H4 (cell line): ENCODE measurements at regions not wholly inside any gene's neighbourhood (a gene's known extent, or its start where the extent isn't known, plus 50 kb on each side); places are given as distances from the start of the nearest gene placed in this dataset.

ENCODE experiments used
- DNase-seq: peaks from one replicate; pipeline ENCODE4 v3.0.0-alpha.2; 2015; ENCODE audit warnings: low spot score

DNA sequence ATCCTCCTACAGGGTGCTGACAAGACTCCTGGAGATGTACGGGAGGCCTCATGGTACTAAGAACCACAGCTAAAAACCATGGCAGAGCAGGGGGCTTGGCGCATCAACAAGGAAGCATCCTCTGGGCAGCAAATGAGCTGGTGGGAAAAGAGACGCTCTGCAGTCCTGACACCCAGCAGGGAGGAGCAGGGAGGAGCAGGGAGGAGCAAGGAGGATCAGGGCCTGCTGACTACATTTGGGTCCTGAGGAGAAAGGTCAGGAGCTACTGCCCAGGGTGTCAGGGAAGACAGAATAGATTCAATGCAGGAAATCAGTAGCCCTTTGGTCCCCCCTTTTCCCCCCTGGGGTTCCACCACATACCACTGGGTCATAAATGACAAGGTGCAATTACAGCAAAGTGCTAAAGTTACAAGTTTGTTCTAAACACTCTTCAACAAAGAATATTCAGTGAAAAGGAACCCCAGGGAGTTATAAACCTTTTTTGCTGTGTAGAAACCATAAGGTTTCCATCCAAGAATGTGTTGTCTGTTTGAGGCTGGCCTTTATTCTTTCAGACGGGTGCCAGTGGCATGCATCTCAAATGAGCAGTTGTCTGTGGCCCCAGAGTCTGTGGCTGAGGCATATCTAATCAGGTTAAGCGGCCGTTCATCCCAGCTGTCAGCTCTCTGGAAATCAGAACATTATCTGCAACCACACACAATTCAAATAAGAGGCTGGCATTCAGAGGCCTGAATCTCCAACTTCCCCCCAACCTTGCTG lies 325.0 kb downstream of the CDC5L start:
- no peak for DNase-seq

- DNase-seq: peak; percentile 76
These were observed 327.7 kb downstream of the CDC5L start for GRCh38 chr6:44715188-44715587.

DNA sequence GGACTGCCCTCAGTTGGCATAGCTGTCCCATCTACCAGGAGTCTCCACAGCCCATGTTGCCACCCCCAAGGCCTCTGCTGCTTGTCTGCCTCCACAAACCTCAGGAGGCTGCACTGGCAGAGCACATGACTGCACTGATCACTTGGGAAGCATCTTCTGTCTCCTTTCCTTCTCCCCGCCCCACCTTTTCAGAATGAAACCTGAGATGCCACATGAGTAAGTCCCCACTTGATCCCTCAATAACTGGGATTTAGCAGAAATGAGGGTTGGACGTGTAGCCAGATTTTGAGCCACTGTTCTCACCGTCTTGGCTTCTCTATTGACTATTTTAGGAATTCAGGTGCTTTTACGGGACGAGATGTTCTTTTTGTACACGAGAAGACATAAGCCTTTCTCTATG lies 328.4 kb downstream of the CDC5L start:
- DNase-seq: no peak

DNA sequence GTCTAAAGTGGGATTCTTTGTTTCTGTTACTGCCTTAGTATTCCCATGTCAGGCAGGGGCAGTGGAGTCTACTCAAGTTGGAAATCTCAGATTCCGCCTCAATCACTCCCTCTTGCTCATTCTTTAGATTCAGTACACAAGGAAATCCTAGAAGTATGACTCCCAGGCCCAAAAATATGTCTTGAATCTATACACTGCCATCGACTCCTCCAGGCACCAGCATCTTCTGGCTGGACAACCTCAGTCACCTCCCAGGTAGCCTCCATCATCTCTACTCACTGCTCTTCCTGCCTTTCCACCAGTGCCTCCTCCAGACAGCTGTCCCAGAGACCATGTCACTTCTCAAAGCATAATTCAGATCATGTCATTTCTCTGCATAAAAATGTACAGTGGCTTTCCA lies 329.9 kb downstream of the CDC5L start:
- no peak for DNase-seq

- DNase-seq: no peak
These were observed 334.6 kb downstream of the CDC5L start for GRCh38 chr6:44721954-44722578.

GRCh38 chr6:44722736-44723135 lies 335.2 kb downstream of the CDC5L start:
- DNase-seq: no peak

DNA sequence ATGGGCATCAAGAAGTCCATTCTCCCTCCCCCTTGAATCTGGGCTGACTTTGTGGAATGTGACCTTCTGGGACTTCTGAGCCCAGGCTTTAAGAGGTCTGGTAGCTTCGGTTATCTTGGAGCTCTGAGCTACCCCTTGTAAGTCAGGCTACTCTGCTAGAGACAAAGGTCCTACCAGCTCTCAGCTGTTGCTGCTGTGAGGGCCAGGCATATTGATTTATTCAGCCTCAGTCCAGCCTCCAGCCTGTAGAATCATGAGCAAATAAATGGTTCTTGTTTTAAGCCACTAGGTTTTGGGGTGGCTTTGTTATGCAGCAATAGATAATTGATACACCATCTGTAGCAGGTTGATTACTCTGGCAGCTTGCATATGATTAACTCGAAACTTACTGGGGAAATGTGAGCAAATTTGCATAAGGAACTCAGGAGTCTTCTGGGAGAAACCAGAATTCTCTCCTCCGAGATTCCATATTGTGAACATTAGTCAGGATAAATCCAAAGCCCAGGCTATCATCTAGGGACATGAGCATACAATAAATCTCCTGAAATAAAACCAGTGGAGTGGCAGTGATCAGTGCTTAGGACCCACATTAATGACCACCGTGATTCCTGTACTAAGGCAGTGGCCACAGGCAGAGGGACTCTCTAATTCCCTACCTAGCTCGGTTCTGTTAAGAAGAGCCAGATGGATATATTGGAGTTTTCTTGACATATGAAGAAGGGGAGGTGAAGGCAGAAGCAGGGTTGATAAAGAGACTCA lies 336.1 kb downstream of the CDC5L start:
- DNase-seq: no peak

DNA sequence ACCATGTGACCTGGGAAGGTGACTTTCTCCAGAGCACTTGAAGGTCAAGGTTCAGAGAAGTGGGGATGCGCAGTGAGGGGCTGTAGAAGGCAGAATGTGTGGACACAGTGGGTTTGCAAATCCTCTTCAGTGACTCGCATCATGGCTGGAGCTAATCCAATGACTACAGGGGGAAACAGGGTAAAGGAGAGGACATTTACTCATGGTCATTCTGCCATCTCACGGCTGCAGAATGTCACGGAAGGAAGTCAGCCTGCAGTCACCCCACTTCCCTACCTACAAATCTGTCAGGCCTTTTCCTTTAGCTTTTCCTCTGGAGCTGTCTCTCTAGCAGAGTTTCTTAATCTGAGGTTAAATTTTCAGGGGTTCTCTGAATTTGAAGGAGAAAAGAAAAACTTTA lies 337.6 kb downstream of the CDC5L start:
- DNase-seq: no peak

GRCh38 chr6:44727651-44728630 lies 340.4 kb downstream of the CDC5L start:
- no peak for DNase-seq

GRCh38 chr6:44730771-44731391 lies 343.4 kb downstream of the CDC5L start:
- DNase-seq: peak; percentile 85

DNA sequence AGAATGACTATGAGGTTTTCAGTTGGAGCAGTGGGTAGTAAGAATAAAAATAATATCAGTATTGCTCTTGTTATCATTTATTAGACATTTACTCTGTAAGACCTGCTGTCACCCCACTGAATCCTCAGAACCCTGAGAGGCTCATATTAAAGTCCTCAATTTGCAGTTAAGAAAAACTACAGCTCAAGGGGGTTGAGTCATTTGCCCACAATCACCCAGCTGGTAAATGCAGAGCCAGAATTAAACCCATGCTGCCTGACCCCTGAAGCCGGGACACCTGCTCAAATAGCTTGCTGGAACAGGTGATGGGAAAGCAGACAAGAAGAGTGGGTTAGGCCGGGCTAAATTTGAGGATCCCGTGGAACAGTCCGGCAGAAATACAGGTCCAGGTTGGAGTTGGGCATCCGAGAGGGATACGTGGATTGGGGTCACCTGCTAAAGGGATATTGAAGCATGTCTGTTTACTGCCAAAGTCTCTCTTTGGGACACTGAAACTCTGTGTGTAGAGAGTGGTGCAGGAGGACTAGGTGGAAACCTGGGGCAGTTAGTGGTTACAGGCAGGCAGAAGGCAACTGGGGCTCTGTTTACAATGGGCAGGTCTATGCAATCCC lies 344.1 kb downstream of the CDC5L start:
- DNase-seq: no peak

DNA sequence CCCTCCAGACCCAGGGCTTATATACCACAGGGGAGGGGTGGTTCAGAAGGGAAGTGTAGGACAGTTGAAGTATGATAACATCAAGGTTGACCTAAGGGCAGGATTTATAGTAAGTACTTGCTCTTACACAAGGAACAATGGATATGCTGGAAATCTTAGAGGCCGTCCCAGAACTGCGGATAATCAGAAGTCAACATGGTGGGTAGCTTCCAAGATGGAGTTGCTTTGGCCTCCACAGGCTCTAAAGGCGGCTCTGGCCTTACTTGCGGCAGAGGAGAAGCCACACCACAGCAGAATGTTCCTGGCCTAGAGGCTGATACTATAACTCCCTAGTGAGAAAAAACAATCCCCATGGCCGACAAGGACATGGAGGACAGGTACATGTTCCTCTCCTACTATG lies 344.7 kb downstream of the CDC5L start:
- no peak for DNase-seq

DNA sequence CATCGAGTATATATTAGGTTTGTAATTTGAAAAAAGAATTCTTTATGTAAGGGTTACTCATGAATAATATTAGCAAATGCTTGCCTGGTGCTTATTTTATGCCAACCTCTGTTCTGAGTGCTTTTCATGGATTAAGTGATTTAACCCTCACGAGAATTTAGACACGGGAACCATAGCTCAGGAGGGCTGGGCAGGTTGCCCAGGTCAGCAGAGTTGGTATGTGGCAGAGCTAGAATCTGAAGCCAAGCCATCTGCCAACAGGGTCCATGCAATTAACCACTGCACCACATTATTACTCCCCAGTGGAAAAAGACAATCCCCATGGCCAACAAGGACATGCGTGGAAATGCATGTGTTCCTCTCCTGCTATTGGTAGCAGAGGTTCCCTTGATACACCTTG lies 345.6 kb downstream of the CDC5L start:
- DNase-seq: no peak

DNA sequence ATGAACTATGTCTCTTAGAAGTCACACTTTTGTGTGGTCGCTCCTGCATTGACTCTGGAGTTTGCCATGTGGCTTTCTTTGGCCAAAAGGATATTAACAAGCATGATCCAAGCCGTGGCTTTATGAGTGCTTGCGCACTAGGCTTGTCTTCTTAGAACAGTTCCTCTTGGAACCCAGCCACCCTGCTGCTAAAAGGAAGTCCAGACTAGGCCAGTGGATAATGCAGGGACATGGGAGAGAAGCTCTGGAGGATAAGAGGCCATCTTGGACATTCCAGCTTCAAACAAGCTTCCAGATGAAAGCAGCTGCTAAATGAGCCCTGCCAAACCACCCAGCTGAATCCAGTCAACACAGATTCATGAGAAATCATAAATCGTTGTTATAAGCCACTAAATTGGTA lies 346.4 kb downstream of the CDC5L start:
- DNase-seq: no peak

DNA sequence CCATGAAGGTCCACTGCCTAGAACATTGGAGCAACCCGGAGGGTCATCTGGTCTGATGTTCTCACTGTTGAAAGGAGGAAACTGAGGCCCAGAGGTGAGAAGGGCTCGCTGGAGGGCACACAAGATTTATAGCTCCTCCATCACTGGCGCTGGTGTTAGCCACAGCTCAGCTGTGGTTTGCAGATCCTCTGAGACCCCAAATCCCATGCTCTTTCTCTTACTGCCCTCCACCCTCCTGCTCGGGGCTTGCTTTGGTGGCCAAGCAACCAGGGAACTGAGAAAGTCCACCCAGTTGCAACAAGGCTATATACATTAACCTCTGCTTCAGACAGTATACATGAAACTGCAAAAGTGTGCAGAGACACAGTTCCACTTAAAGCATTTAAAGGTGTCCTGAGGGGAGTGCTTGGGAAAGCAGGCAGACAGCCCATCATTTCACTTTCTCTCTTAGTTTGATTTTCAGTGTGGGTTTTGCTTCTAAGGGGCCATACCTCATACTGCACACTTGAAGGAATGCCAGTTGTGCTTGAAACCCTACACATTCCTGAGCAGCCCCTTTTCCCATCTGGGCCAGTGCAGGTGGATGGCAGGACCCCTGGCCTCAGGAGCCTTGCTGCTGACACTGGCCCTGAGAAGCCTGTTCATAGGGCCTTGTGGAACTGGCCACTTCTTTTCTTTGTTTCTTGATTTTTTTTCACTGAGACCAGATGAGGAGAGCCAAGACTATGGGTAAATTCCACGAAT lies 347.6 kb downstream of the CDC5L start:
- no peak for DNase-seq

GRCh38 chr6:44735630-44735963 lies 348.1 kb downstream of the CDC5L start:
- DNase-seq: no peak

- no peak for DNase-seq
These were observed 349.8 kb downstream of the CDC5L start for GRCh38 chr6:44737341-44737740.

- DNase-seq: no peak
These were observed 350.5 kb downstream of the CDC5L start for GRCh38 chr6:44737829-44738528.

DNA sequence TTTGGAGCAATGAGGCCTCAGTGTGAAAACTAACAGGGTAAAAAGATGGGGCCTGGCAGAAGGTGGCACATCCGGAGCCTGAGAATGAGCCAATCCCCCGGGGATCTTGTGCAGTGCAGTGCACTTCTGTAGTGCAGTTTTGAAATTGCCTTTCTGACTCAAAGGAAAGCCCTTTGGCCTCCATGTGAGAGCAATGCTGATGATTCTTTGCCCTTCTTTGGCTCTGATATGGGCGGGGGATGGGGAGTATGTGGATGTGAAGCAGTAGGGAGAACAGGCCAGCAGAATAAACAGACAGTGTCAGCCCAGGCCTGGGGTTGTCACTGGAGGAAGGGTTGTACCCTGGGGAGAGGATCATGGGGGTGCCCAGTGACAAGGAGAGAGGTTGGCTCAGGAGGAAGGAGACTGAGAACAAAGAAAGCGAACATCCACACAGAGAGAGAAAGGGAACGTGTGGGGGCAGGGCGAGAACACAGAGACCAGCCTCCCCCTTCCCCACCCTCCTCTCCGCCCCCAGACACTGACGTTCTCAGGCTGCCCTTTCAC lies 351.2 kb downstream of the CDC5L start:
- DNase-seq: no peak
